Osteocyte (in vitro differentiated cells): ENCODE measurements at regions not wholly inside any gene's neighbourhood (a gene's known extent, or its start where the extent isn't known, plus 50 kb on each side); places are given as distances from the start of the nearest gene placed in this dataset.

Experiments
- DNase-seq: peaks from one replicate; pipeline ENCODE4 v3.0.0; 2021; ENCODE audit warnings: mixed read lengths; ENCODE audit not compliant: unreplicated experiment; ENCODE audit errors: extremely low spot score
- H3K27ac Mint-ChIP-seq: one replicate; pipeline ENCODE4 v1.8.0; 2021; ENCODE audit warnings: mild to moderate bottlenecking, mixed read lengths; ENCODE audit not compliant: unreplicated experiment
- H3K27me3 Mint-ChIP-seq: one replicate; pipeline ENCODE4 v1.8.0; 2021; ENCODE audit warnings: mixed read lengths; ENCODE audit not compliant: unreplicated experiment
- H3K36me3 Mint-ChIP-seq: one replicate; pipeline ENCODE4 v1.8.0; 2021; ENCODE audit warnings: mixed read lengths; ENCODE audit not compliant: unreplicated experiment
- H3K4me1 Mint-ChIP-seq: one replicate; pipeline ENCODE4 v1.8.0; 2021; ENCODE audit warnings: mixed read lengths; ENCODE audit not compliant: unreplicated experiment
- H3K4me3 Mint-ChIP-seq: one replicate; pipeline ENCODE4 v1.8.0; 2021; ENCODE audit warnings: mild to moderate bottlenecking, moderate library complexity, mixed read lengths; ENCODE audit not compliant: unreplicated experiment
- H3K9me3 Mint-ChIP-seq: one replicate; pipeline ENCODE4 v1.8.0; 2021; ENCODE audit warnings: mixed read lengths; ENCODE audit not compliant: unreplicated experiment
- CTCF ChIP-seq: fragments of 200-600 bp; sonication (generic); IDR thresholded peaks from 2 replicates; pipeline ENCODE4 v1.5.0; 2021; ENCODE audit warnings: antibody characterized with exemption, mild to moderate bottlenecking, moderate library complexity

GRCh38 chr19:31138077-31138476, 211.2 kb downstream of the TSHZ3 start:
- Mint-ChIP-seq H3K27ac (no peak overlapping the region), H3K4me3 (no peak overlapping the region), H3K36me3 (peaks cover 4% of the 10 kb centered on the region), H3K27me3 (no peaks in the 10 kb centered on the region), H3K9me3 (peaks cover 16% of the 10 kb centered on the region), H3K4me1 (peaks cover 28% of the 10 kb centered on the region)
- DNase-seq, result no peak
- TF ChIP-seq CTCF, result no peak

GRCh38 chr19:31135841-31136240, 213.4 kb downstream of the TSHZ3 start:
- no peaks in the 10 kb centered on the region for H3K27me3 Mint-ChIP-seq
- peaks cover 32% of the 10 kb centered on the region for H3K4me1 Mint-ChIP-seq
- no peak for TF ChIP-seq CTCF
- H3K9me3 Mint-ChIP-seq, result peaks cover 16% of the 10 kb centered on the region
- no peak for DNase-seq
- H3K27ac Mint-ChIP-seq, result no peak overlapping the region
- no peak overlapping the region for H3K4me3 Mint-ChIP-seq
- peaks cover 4% of the 10 kb centered on the region for H3K36me3 Mint-ChIP-seq

- Mint-ChIP-seq H3K27me3 (no peaks in the 10 kb centered on the region), H3K4me3 (no peak overlapping the region), H3K36me3 (peaks cover 4% of the 10 kb centered on the region), H3K9me3 (peaks cover 20% of the 10 kb centered on the region), H3K4me1 (peaks cover 29% of the 10 kb centered on the region), H3K27ac (no peak overlapping the region)
- no peak for TF ChIP-seq CTCF
- DNase-seq, result no peak
Observed at GRCh38 chr19:31132753-31133110, 216.5 kb downstream of the TSHZ3 start.

GRCh38 chr19:31128291-31128690, 220.9 kb downstream of the TSHZ3 start:
- Mint-ChIP-seq H3K4me3 (no peak overlapping the region), H3K4me1 (peaks cover 45% of the 10 kb centered on the region), H3K36me3 (no peaks in the 10 kb centered on the region), H3K9me3 (peaks cover 4% of the 10 kb centered on the region), H3K27me3 (no peaks in the 10 kb centered on the region), H3K27ac (peak overlapping the region; percentile 99)
- no peak for DNase-seq
- TF ChIP-seq CTCF, result no peak

GRCh38 chr19:31127134-31127967, 221.9 kb downstream of the TSHZ3 start:
- H3K36me3 Mint-ChIP-seq, result no peaks in the 10 kb centered on the region
- peak overlapping the region; percentile 99 for H3K27ac Mint-ChIP-seq
- no peaks in the 10 kb centered on the region for H3K27me3 Mint-ChIP-seq
- TF ChIP-seq CTCF, result no peak
- peaks cover 41% of the 10 kb centered on the region for H3K4me1 Mint-ChIP-seq
- DNase-seq, result peak; percentile 88
- peaks cover 4% of the 10 kb centered on the region for H3K9me3 Mint-ChIP-seq
- peak overlapping the region; percentile 64 for H3K4me3 Mint-ChIP-seq
